H9 (cell line): ENCODE measurements at regions not wholly inside any gene's neighbourhood (a gene's known extent, or its start where the extent isn't known, plus 50 kb on each side); places are given as distances from the start of the nearest gene placed in this dataset.

Experiments
- DNase-seq: peaks from one replicate; pipeline ENCODE4 v3.0.0-alpha.2; 2017
- H2AFZ ChIP-seq: one replicate; pipeline ENCODE4 v1.6.1; 2013; ENCODE audit warnings: mild to moderate bottlenecking, low read length, control low read depth, moderate library complexity
- H2AK5ac ChIP-seq: 2 replicates; pipeline ENCODE4 v1.6.1; 2013; ENCODE audit warnings: low read length, control low read depth, mixed read lengths; ENCODE audit not compliant: insufficient read length
- H2BK120ac ChIP-seq: one replicate; pipeline ENCODE4 v1.6.1; 2013; ENCODE audit warnings: low read depth, mild to moderate bottlenecking, low read length, control low read depth, inconsistent platforms; ENCODE audit not compliant: poor library complexity, severe bottlenecking
- H2BK12ac ChIP-seq: 2 replicates; pipeline ENCODE4 v1.6.1; 2013; ENCODE audit warnings: low read length, control low read depth, mixed read lengths, low read depth; ENCODE audit not compliant: insufficient read length
- H2BK15ac ChIP-seq: 2 replicates; pipeline ENCODE4 v1.6.1; 2013; ENCODE audit warnings: low read depth, low read length, control low read depth
- H2BK20ac ChIP-seq: one replicate; pipeline ENCODE4 v1.6.1; 2013; ENCODE audit warnings: low read depth, mild to moderate bottlenecking, low read length, control low read depth, inconsistent platforms; ENCODE audit not compliant: poor library complexity, severe bottlenecking
- H2BK5ac ChIP-seq: 2 replicates; pipeline ENCODE4 v1.6.1; 2013; ENCODE audit warnings: low read length, control low read depth, mixed read lengths; ENCODE audit not compliant: insufficient read length
- H3K14ac ChIP-seq: 2 replicates; pipeline ENCODE4 v1.6.1; 2013; ENCODE audit warnings: low read length, control low read depth; ENCODE audit not compliant: insufficient read depth
- H3K18ac ChIP-seq: 2 replicates; pipeline ENCODE4 v1.6.1; 2013; ENCODE audit warnings: low read depth, mild to moderate bottlenecking, mixed read lengths, low read length, control low read depth; ENCODE audit not compliant: insufficient read length
- H3K23ac ChIP-seq: 2 replicates; pipeline ENCODE4 v1.6.1; 2013; ENCODE audit warnings: low read length, control low read depth, mixed read lengths, low read depth; ENCODE audit not compliant: insufficient read length
- H3K23me2 ChIP-seq: 2 replicates; pipeline ENCODE4 v1.6.1; 2013; ENCODE audit warnings: low read depth, mild to moderate bottlenecking, mixed read lengths, low read length, control low read depth; ENCODE audit not compliant: insufficient read length, poor library complexity, severe bottlenecking
- H3K27ac ChIP-seq: 2 replicates; pipeline ENCODE4 v1.5.1; 2013; ENCODE audit warnings: low read length, control low read depth, mixed read lengths, low read depth; ENCODE audit not compliant: insufficient read length
- H3K27me3 ChIP-seq: 2 replicates; pipeline ENCODE4 v1.6.1; 2013; ENCODE audit warnings: low read length, control low read depth, inconsistent platforms; ENCODE audit not compliant: insufficient read depth
- H3K4ac ChIP-seq: 2 replicates; pipeline ENCODE4 v1.6.1; 2013; ENCODE audit warnings: low read depth, mild to moderate bottlenecking, control low read depth, inconsistent platforms, low read length, moderate library complexity
- H3K4me1 ChIP-seq: 2 replicates; pipeline ENCODE4 v1.6.1; 2013; ENCODE audit warnings: low read length, control low read depth, inconsistent platforms; ENCODE audit not compliant: insufficient read depth
- H3K4me2 ChIP-seq: 2 replicates; pipeline ENCODE4 v1.6.1; 2013; ENCODE audit warnings: low read length, control low read depth, mixed read lengths; ENCODE audit not compliant: insufficient read length, insufficient read depth
- H3K56ac ChIP-seq: 2 replicates; pipeline ENCODE4 v1.6.1; 2013; ENCODE audit warnings: low read depth, mild to moderate bottlenecking, mixed read lengths, low read length, control low read depth; ENCODE audit not compliant: insufficient read length
- H3K79me1 ChIP-seq: 2 replicates; pipeline ENCODE4 v1.6.1; 2013; ENCODE audit warnings: low read depth, mild to moderate bottlenecking, moderate library complexity, low read length, control low read depth, inconsistent platforms; ENCODE audit not compliant: insufficient read depth, poor library complexity, severe bottlenecking
- H3K79me2 ChIP-seq: 2 replicates; pipeline ENCODE4 v1.6.1; 2013; ENCODE audit warnings: low read length, control low read depth, inconsistent platforms; ENCODE audit not compliant: insufficient read depth
- H3K9ac ChIP-seq: 2 replicates; pipeline ENCODE4 v1.6.1; 2013; ENCODE audit warnings: low read length, control low read depth, mixed read lengths; ENCODE audit not compliant: insufficient read length; ENCODE audit errors: extremely low read depth
- H3K9me3 ChIP-seq: one replicate; pipeline ENCODE4 v1.6.1; 2013; ENCODE audit warnings: low read depth, low read length, inconsistent platforms; ENCODE audit not compliant: control insufficient read depth
- H3T11ph ChIP-seq: one replicate; pipeline ENCODE4 v1.6.1; 2013; ENCODE audit warnings: mild to moderate bottlenecking, low read length, control low read depth, inconsistent platforms
- H4K20me1 ChIP-seq: one replicate; pipeline ENCODE4 v1.6.1; 2013; ENCODE audit not compliant: control insufficient read depth, insufficient read length, insufficient read depth
- H4K5ac ChIP-seq: 2 replicates; pipeline ENCODE4 v1.6.1; 2013; ENCODE audit warnings: low read depth, mild to moderate bottlenecking, mixed read lengths, low read length, control low read depth; ENCODE audit not compliant: insufficient read length
- H4K8ac ChIP-seq: replicated peaks from 2 replicates; pipeline ENCODE4 v1.6.1; 2013; ENCODE audit warnings: low read length, control low read depth, mixed read lengths, low read depth; ENCODE audit not compliant: insufficient read length
- H4K91ac ChIP-seq: 2 replicates; pipeline ENCODE4 v1.6.1; 2013; ENCODE audit warnings: low read depth, mild to moderate bottlenecking, moderate library complexity, mixed read lengths, low read length, control low read depth; ENCODE audit not compliant: insufficient read length
- H3K27ac Mint-ChIP-seq, 3 experiments: 2 replicates in 2 of 3; 3 replicates in 1 of 3; pipeline ENCODE4 v1.8.0; 2020 to 2021; ENCODE audit warnings: mixed read lengths in 3 of 3, mild to moderate bottlenecking in 1 of 3, moderate library complexity in 1 of 3
- H3K27me3 Mint-ChIP-seq: 2 replicates; pipeline ENCODE4 v1.8.0; 2021; ENCODE audit warnings: low read depth, mild to moderate bottlenecking, moderate library complexity, mixed read lengths
- H3K36me3 Mint-ChIP-seq, 3 experiments: 2 replicates in 2 of 3; 3 replicates in 1 of 3; pipeline ENCODE4 v1.8.0; 2020 to 2021; ENCODE audit warnings: low read depth in 3 of 3, mixed read lengths in 3 of 3; ENCODE audit not compliant: insufficient read depth in 1 of 3
- H3K4me1 Mint-ChIP-seq, 2 experiments: 2 replicates each; pipeline ENCODE4 v1.8.0; 2020; ENCODE audit warnings: mixed read lengths in 2 of 2
- H3K4me3 Mint-ChIP-seq, 2 experiments: 2 replicates in 1 of 2; 3 replicates in 1 of 2; pipeline ENCODE4 v1.8.0; 2020 to 2021; ENCODE audit warnings: mild to moderate bottlenecking in 2 of 2, mixed read lengths in 2 of 2, moderate library complexity in 1 of 2
- H3K9me3 Mint-ChIP-seq, 2 experiments: 2 replicates in 1 of 2; 3 replicates in 1 of 2; pipeline ENCODE4 v1.8.0; 2020; ENCODE audit warnings: mild to moderate bottlenecking in 2 of 2, mixed read lengths in 2 of 2, moderate library complexity in 1 of 2
- CTCF ChIP-seq: fragments of 200-600 bp; sonication (generic); conservative IDR thresholded peaks from 3 replicates; pipeline ENCODE4 v1.8.0; 2021; ENCODE audit warnings: antibody characterized with exemption, mild to moderate bottlenecking
- WGBS: extraction: QIAGEN DNeasy Blood & Tissue Kit; methylation state at CpG from one replicate; pipeline ENCODE4 v1.1.7; 2013; ENCODE audit warnings: missing lambda C conversion rate, low lambda C conversion rate, mixed read lengths; ENCODE audit not compliant: insufficient read length; ENCODE audit errors: extremely low coverage; 5-methylcytosine and 5-hydroxymethylcytosine counted together

DNA sequence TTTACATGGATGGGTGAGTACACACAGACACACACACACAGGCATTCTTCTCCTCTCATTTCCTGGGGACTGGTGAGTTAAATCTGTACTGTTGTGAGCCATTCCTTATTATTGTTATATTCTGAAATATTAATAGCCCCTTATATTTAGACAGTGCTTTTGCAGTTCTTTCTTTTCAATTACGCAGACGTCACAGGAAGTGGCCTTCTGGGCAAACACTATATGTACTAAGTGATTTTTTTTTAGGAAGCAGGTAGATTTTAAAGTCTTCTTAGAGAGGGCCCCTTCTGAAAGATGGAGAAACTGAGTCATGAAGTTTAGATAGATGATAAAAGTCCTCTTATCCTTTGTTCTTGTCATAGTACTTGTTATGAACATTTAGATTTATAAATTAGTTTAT is 1213.6 kb downstream of the VRK1 start:
- TF ChIP-seq CTCF: no peak
- Histone ChIP-seq H2AK5ac (no peak overlapping the region), H4K8ac (no peak overlapping the region), H3K14ac (no peak overlapping the region), H2BK20ac (no peak overlapping the region), H4K20me1 (no peaks in the 10 kb centered on the region), H3K4me1 (no peaks in the 10 kb centered on the region; the same call in 1 of the 2 replicates), H2BK15ac (no peak overlapping the region), H3K4me2 (no peak overlapping the region), H3T11ph (no peak overlapping the region), H3K23ac (no peak overlapping the region), H2AFZ (no peak overlapping the region), H4K5ac (no peak overlapping the region), H4K91ac (no peak overlapping the region), H3K79me2 (no peaks in the 10 kb centered on the region), H3K23me2 (no peaks in the 10 kb centered on the region), H3K27me3 (no peaks in the 10 kb centered on the region), H3K27ac (no peak overlapping the region), H2BK120ac (no peak overlapping the region), H3K56ac (no peak overlapping the region), H3K79me1 (no peaks in the 10 kb centered on the region), H3K4ac (no peak overlapping the region), H3K9ac (no peak overlapping the region), H2BK12ac (no peak overlapping the region), H3K9me3 (no peaks in the 10 kb centered on the region), H2BK5ac (no peak overlapping the region), H3K18ac (no peak overlapping the region)
- no CpG with 5 or more reads among the region's 2 CpGs for WGBS
- Mint-ChIP-seq H3K36me3 (no peaks in the 10 kb centered on the region), H3K4me1 (peaks cover under 1 to 4% of the 10 kb centered on the region in 2 experiments), H3K4me3 (no peak overlapping the region), H3K9me3 (no peaks in the 10 kb centered on the region), H3K27me3 (no peaks in the 10 kb centered on the region), H3K27ac (no peak overlapping the region)
- no peak for DNase-seq
